Keratinocyte (primary cell): ENCODE measurements at regions not wholly inside any gene's neighbourhood (a gene's known extent, or its start where the extent isn't known, plus 50 kb on each side); places are given as distances from the start of the nearest gene placed in this dataset.

Experiments used
- DNase-seq: peaks from one replicate; pipeline ENCODE4 v3.0.0-alpha.2; 2011; ENCODE audit warnings: low read depth, missing footprints, low spot score
- FAIRE-seq: peaks from 2 replicates; lab custom pipeline; 2011; peaks lifted over from hg19 to GRCh38; lab: Jason Lieb, UNC
- H2AFZ ChIP-seq: 2 replicates; pipeline ENCODE4 v1.6.0; 2012; ENCODE audit warnings: low read length, control low read depth, inconsistent platforms; ENCODE audit not compliant: control insufficient read depth
- H3K27ac ChIP-seq: 2 replicates; pipeline ENCODE4 v1.5.1; 2011; ENCODE audit warnings: low read length; ENCODE audit not compliant: control insufficient read depth, insufficient read depth
- H3K27me3 ChIP-seq: 3 replicates; pipeline ENCODE4 v1.6.0; 2011; ENCODE audit warnings: low read length; ENCODE audit not compliant: control insufficient read depth, insufficient read depth; ENCODE audit errors: extremely low read depth
- H3K36me3 ChIP-seq, 2 experiments: 2 replicates in 1 of 2; 3 replicates in 1 of 2; pipeline ENCODE4 v1.5.1; 2011; ENCODE audit warnings: low read length in 2 of 2, mild to moderate bottlenecking in 1 of 2; ENCODE audit not compliant: control insufficient read depth in 2 of 2, insufficient read depth in 2 of 2; ENCODE audit errors: extremely low read depth in 1 of 2
- H3K4me1 ChIP-seq: 3 replicates; pipeline ENCODE4 v1.5.1; 2011; ENCODE audit warnings: low read length; ENCODE audit not compliant: control insufficient read depth, insufficient read depth; ENCODE audit errors: extremely low read depth
- H3K4me2 ChIP-seq: 3 replicates; pipeline ENCODE4 v1.6.0; 2011; ENCODE audit warnings: low read depth, low read length; ENCODE audit not compliant: control insufficient read depth, insufficient read depth; ENCODE audit errors: extremely low read depth
- H3K4me3 ChIP-seq, 3 experiments: fragments of 200-600 bp in 1 of 3; sonication (generic) in 1 of 3; 2 replicates in 2 of 3; 3 replicates in 1 of 3; pipeline ENCODE4 v1.5.1; 2011 to 2016; ENCODE audit warnings: low read length in 3 of 3, mild to moderate bottlenecking in 3 of 3, control low read depth in 2 of 3, inconsistent platforms in 1 of 3, low read depth in 1 of 3, mixed read lengths in 1 of 3, mixed run types in 1 of 3, moderate library complexity in 1 of 3; ENCODE audit not compliant: control insufficient read depth in 2 of 3, insufficient read depth in 2 of 3; ENCODE audit errors: extremely low read depth in 1 of 3
- H3K79me2 ChIP-seq: 2 replicates; pipeline ENCODE4 v1.6.0; 2012; ENCODE audit warnings: low read length; ENCODE audit not compliant: control insufficient read depth, insufficient read depth
- H3K9ac ChIP-seq: 3 replicates; pipeline ENCODE4 v1.6.0; 2011; ENCODE audit warnings: low read length; ENCODE audit not compliant: control insufficient read depth, insufficient read depth; ENCODE audit errors: extremely low read depth
- H3K9me1 ChIP-seq: 3 replicates; pipeline ENCODE4 v1.6.0; 2011; ENCODE audit warnings: low read length; ENCODE audit not compliant: control insufficient read depth, insufficient read depth; ENCODE audit errors: extremely low read depth
- H3K9me3 ChIP-seq: 2 replicates; pipeline ENCODE4 v1.5.1; 2012; ENCODE audit warnings: low read depth, low read length; ENCODE audit not compliant: control insufficient read depth
- H4K20me1 ChIP-seq: 3 replicates; pipeline ENCODE4 v1.6.0; 2011; ENCODE audit warnings: low read length; ENCODE audit not compliant: control insufficient read depth, insufficient read depth; ENCODE audit errors: extremely low read depth
- EZH2 ChIP-seq: IDR thresholded peaks from one replicate; pipeline ENCODE4 v1.6.1; 2012; ENCODE audit warnings: inconsistent platforms, mild to moderate bottlenecking, low read length, moderate library complexity
- dilution Hi-C: fragments of 300-500 bp; cut with MboI; formaldehyde crosslinking; loops from one replicate; pipeline ENCODE4 v1.7.0; 2020; ENCODE audit warnings: low sequenced_read_pairs; ENCODE audit not compliant: extremely low pct_ligation_motif_present
- TF ChIP-seq, protein P1 (sequence below), 3 experiments: IDR thresholded peaks in 1 of 3; conservative IDR thresholded peaks in 1 of 3; optimal IDR thresholded peaks in 1 of 3; 2 replicates in 2 of 3; 3 replicates in 1 of 3; pipeline versions ENCODE3 to v1.5.1; 2011; ENCODE audit warnings: low read length in 3 of 3, mild to moderate bottlenecking in 3 of 3, moderate library complexity in 2 of 3, control low read depth in 1 of 3, inconsistent platforms in 1 of 3; ENCODE audit not compliant: insufficient read depth in 2 of 3; ENCODE audit errors: extremely low read depth in 1 of 3

- no peak for FAIRE-seq
- no peaks in the 10 kb centered on the region for H3K36me3 ChIP-seq
- H3K4me3 ChIP-seq: no peak overlapping the region
- H4K20me1 ChIP-seq: no peaks in the 10 kb centered on the region
- no peaks in the 10 kb centered on the region for H3K9me1 ChIP-seq
- DNase-seq: no peak
- no peak overlapping the region for H3K9ac ChIP-seq
- no peaks in the 10 kb centered on the region for H3K79me2 ChIP-seq
- no peaks in the 10 kb centered on the region for H3K9me3 ChIP-seq
- no peak overlapping the region for H2AFZ ChIP-seq
- no peaks in the 10 kb centered on the region for H3K27me3 ChIP-seq
- no peak overlapping the region for H3K4me2 ChIP-seq
- TF ChIP-seq, protein P1, sequence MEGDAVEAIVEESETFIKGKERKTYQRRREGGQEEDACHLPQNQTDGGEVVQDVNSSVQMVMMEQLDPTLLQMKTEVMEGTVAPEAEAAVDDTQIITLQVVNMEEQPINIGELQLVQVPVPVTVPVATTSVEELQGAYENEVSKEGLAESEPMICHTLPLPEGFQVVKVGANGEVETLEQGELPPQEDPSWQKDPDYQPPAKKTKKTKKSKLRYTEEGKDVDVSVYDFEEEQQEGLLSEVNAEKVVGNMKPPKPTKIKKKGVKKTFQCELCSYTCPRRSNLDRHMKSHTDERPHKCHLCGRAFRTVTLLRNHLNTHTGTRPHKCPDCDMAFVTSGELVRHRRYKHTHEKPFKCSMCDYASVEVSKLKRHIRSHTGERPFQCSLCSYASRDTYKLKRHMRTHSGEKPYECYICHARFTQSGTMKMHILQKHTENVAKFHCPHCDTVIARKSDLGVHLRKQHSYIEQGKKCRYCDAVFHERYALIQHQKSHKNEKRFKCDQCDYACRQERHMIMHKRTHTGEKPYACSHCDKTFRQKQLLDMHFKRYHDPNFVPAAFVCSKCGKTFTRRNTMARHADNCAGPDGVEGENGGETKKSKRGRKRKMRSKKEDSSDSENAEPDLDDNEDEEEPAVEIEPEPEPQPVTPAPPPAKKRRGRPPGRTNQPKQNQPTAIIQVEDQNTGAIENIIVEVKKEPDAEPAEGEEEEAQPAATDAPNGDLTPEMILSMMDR (optimal IDR thresholded peaks at IDR 0.05 in 1 of 3, IDR thresholded peaks at IDR 0.05 in 1 of 3, conservative IDR thresholded peaks at IDR 0.05 in 1 of 3; ENCODE audit: extremely low read depth in 1 of 3, insufficient read depth in 2 of 3, low read length in 3 of 3): no peak
- no peak for TF ChIP-seq EZH2
- dilution Hi-C loops: no loop called here
- no peak overlapping the region for H3K27ac ChIP-seq
- H3K4me1 ChIP-seq: no peaks in the 10 kb centered on the region
Observed at GRCh38 chr13:63706751-63707150, 2291.1 kb upstream of the PCDH20 start.

- H3K9ac ChIP-seq: no peak overlapping the region
- no peak overlapping the region for H2AFZ ChIP-seq
- FAIRE-seq (no peak), DNase-seq (no peak)
- H3K27me3 ChIP-seq: no peaks in the 10 kb centered on the region
- H3K4me2 ChIP-seq: no peak overlapping the region
- H3K36me3 ChIP-seq: no peaks in the 10 kb centered on the region
- H3K79me2 ChIP-seq: no peaks in the 10 kb centered on the region
- H3K4me3 ChIP-seq: no peak overlapping the region
- no peak for TF ChIP-seq EZH2
- TF ChIP-seq, protein P1 (optimal IDR thresholded peaks at IDR 0.05 in 1 of 3, IDR thresholded peaks at IDR 0.05 in 1 of 3, conservative IDR thresholded peaks at IDR 0.05 in 1 of 3; ENCODE audit: extremely low read depth in 1 of 3, insufficient read depth in 2 of 3, low read length in 3 of 3): no peak
- no peaks in the 10 kb centered on the region for H3K4me1 ChIP-seq
- no peak overlapping the region for H3K27ac ChIP-seq
- H3K9me3 ChIP-seq: no peaks in the 10 kb centered on the region
- no peaks in the 10 kb centered on the region for H4K20me1 ChIP-seq
- no peaks in the 10 kb centered on the region for H3K9me1 ChIP-seq
- dilution Hi-C loops: no loop called here
Observed at GRCh38 chr13:63704521-63704920, 2288.9 kb upstream of the PCDH20 start.
